IPS-18a (cell line): ENCODE measurements at regions not wholly inside any gene's neighbourhood (a gene's known extent, or its start where the extent isn't known, plus 50 kb on each side); places are given as distances from the start of the nearest gene placed in this dataset.

Experiments used
- H3K27ac ChIP-seq: one replicate; pipeline ENCODE4 v1.5.1; 2013; ENCODE audit warnings: low read length
- H3K27me3 ChIP-seq: one replicate; pipeline ENCODE4 v1.6.1; 2013; ENCODE audit warnings: mild to moderate bottlenecking, low read length; ENCODE audit not compliant: control insufficient read depth, insufficient read depth
- H3K36me3 ChIP-seq: one replicate; pipeline ENCODE4 v1.6.1; 2013; ENCODE audit warnings: low read depth, low read length; ENCODE audit not compliant: control insufficient read depth
- H3K4me1 ChIP-seq: one replicate; pipeline ENCODE4 v1.6.1; 2013; ENCODE audit warnings: low read depth, low read length; ENCODE audit not compliant: control insufficient read depth
- H3K4me3 ChIP-seq: one replicate; pipeline ENCODE4 v1.5.1; 2013; ENCODE audit warnings: low read length
- H3K9ac ChIP-seq: one replicate; pipeline ENCODE4 v1.6.1; 2013; ENCODE audit warnings: mild to moderate bottlenecking, low read length, moderate library complexity
- H3K9me3 ChIP-seq: one replicate; pipeline ENCODE4 v1.6.1; 2013; ENCODE audit warnings: low read depth, low read length; ENCODE audit not compliant: control insufficient read depth

DNA sequence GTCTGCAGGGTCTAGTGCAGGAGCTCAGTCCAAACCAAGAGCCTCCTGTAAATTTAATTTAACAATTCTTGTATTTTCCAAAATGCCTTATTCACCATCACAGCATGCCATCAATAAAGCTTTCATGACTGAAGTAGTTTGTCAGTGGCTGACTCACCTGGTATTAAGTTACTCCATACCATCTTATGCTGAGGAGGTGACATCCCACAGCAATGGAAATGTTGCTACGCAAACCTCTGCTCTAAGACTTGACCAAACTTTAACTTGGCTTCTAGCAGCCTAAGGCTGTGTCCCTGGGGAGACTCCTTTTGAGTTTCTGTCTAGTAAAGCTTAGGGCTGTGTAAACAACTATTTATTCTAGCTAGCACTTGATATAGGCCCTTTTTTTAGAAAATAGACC, 1231.3 kb upstream of the CDH18 start:
- Histone ChIP-seq H3K4me1 (no peaks in the 10 kb centered on the region), H3K4me3 (no peak overlapping the region), H3K9me3 (no peaks in the 10 kb centered on the region), H3K36me3 (no peaks in the 10 kb centered on the region), H3K9ac (no peak overlapping the region), H3K27me3 (no peaks in the 10 kb centered on the region), H3K27ac (no peak overlapping the region)

DNA sequence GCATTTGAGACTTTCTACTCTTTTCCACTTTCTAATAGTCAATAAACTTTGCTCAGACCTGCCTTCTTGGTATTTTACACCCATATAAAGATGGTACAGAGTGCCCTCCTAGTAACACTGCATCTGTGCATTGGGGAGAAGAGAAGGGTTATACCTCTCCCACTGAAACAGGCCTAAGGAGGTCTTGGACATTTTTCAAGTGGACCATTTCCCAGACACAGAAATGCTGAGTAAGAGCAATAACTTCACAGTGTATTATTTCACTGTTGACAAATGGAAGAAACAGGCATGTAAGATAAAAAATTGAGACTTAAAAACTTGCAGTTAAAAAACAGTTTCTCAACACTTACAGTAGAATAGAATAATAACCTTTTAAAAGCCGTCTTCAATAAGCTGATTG, 1224.0 kb upstream of the CDH18 start:
- no peaks in the 10 kb centered on the region for H3K27me3 ChIP-seq
- H3K36me3 ChIP-seq, result no peaks in the 10 kb centered on the region
- no peaks in the 10 kb centered on the region for H3K4me1 ChIP-seq
- H3K9me3 ChIP-seq, result no peaks in the 10 kb centered on the region
- H3K27ac ChIP-seq, result no peak overlapping the region
- no peak overlapping the region for H3K9ac ChIP-seq
- H3K4me3 ChIP-seq, result no peak overlapping the region

DNA sequence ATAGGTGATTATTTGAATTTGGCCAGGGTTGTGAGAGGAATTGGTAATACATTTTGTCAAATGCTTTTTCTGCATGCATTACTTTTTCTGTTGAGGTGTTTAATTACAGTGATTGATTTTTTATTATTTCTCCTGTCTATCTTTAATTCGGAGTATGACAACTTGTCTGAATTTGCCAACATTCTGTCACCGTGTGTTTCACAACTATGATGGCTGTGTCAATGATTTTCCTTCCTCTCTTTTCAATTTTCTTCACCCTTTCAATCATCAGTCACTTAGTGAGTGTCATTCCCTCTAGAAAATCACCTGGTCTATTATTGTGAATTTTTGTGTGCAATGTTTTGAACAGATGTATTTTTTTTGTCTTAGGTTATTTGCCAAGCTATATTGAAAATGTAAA, 1221.4 kb upstream of the CDH18 start:
- Histone ChIP-seq H3K36me3 (no peaks in the 10 kb centered on the region), H3K27me3 (no peaks in the 10 kb centered on the region), H3K4me1 (no peaks in the 10 kb centered on the region), H3K4me3 (no peak overlapping the region), H3K27ac (no peak overlapping the region), H3K9me3 (no peaks in the 10 kb centered on the region), H3K9ac (no peak overlapping the region)

DNA sequence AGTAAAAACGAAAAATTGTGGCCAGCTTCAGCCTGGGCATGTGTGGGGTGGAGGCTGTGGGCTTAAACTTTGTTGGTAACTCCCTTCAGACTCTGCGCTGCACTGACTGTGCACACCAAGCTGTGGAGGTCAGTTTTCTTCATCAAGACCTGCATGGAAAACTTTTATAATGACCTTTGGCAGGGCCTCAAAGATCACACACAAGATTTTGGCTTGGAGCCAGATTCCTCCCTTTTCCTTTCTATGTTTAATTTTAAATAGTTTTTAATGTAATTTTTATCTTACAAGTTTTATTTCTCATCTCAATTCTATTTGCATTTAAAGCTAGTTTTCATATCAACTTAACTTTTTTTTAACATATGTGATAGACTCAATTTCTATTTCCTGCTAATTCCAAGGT, 1211.1 kb upstream of the CDH18 start:
- H3K4me1 ChIP-seq, result no peaks in the 10 kb centered on the region
- no peaks in the 10 kb centered on the region for H3K36me3 ChIP-seq
- no peak overlapping the region for H3K4me3 ChIP-seq
- no peak overlapping the region for H3K9ac ChIP-seq
- H3K9me3 ChIP-seq, result no peaks in the 10 kb centered on the region
- no peak overlapping the region for H3K27ac ChIP-seq
- no peaks in the 10 kb centered on the region for H3K27me3 ChIP-seq

DNA sequence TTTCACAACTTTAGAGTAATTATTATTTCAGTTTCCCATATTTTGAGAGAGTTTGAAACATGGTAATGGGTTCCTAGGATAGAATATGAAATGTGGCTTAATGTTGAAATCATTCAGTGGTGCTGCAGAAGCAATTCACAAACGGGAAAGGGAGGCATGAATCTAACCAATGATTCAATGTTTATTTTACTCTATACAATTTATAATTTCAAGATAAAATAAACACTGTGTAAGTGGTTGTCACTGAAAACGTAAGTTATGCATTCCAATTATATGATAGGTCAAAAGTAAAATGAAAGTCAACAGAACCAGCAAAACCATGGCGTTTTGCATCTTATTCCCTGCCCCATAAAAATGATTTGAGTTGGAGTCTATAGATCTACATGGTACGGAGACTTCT, 1207.1 kb upstream of the CDH18 start:
- Histone ChIP-seq H3K27ac (no peak overlapping the region), H3K27me3 (no peaks in the 10 kb centered on the region), H3K36me3 (no peaks in the 10 kb centered on the region), H3K4me1 (no peaks in the 10 kb centered on the region), H3K9me3 (no peaks in the 10 kb centered on the region), H3K9ac (no peak overlapping the region), H3K4me3 (no peak overlapping the region)

DNA sequence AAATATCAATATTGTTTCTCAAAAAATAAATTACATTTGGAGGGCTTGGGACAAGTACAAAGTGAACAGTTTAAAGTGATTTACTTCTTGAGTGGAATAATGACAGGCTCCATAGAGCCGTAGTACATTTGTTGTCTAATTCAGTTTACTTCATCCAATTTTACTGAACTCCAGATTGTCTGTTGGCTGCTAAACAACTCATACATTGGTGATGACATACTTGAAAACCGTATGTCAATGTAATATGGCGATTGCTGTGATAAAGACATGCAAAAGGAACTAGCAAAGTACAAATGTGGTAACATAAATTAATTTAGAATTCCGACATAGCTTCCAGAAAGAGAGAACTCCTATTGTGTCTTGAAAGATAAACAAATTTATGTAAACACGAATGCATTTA, 1197.5 kb upstream of the CDH18 start:
- Histone ChIP-seq H3K27ac (no peak overlapping the region), H3K9me3 (no peaks in the 10 kb centered on the region), H3K36me3 (no peaks in the 10 kb centered on the region), H3K4me3 (no peak overlapping the region), H3K4me1 (no peaks in the 10 kb centered on the region), H3K9ac (no peak overlapping the region), H3K27me3 (no peaks in the 10 kb centered on the region)

DNA sequence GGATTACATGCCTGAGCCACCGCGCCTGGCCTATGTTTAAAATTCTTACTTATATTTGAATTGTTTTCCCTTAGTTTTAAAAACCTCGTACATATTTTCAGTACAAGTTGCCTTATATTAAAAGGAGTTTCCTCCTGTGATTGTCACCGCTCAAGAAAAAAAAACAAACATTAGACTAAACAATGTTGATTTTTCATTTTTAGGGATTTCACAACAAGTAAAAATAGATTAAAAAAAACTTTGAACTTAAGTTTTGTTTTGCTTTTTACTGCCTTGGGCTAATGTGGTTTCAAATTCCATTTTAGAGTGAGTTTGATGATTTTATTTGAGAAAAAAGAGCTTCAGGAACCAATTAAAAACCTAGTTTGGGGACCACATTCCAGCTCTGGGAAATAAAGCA, 1196.6 kb upstream of the CDH18 start:
- H3K9me3 ChIP-seq, result no peaks in the 10 kb centered on the region
- no peaks in the 10 kb centered on the region for H3K4me1 ChIP-seq
- no peaks in the 10 kb centered on the region for H3K27me3 ChIP-seq
- no peak overlapping the region for H3K4me3 ChIP-seq
- no peaks in the 10 kb centered on the region for H3K36me3 ChIP-seq
- H3K9ac ChIP-seq, result no peak overlapping the region
- H3K27ac ChIP-seq, result no peak overlapping the region

DNA sequence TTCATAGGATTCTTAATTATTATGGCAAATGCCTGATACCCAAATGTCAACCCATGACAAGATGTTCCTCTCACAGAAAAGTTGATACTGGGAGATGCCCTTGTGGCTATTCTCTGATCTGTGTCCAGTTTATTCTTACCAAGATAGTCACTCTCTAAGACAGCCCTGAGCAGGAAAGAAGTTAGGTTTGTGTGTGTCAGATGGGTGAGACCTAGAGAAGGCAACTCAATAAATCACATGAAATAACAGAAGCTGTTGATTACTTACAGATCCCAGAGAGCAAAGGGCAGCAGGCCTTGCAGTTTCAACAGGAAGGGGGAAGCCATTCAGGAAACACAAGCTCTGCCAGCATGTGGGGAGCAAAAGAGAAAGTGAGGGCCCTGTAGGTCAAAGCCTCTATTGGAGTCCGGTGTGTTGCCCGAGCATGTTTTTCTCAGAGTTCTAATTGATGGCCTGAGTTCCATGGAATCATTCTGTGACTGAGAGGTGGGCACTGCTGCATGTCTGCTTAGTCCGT, 1193.7 kb upstream of the CDH18 start:
- H3K9me3 ChIP-seq, result no peaks in the 10 kb centered on the region
- no peaks in the 10 kb centered on the region for H3K36me3 ChIP-seq
- no peaks in the 10 kb centered on the region for H3K4me1 ChIP-seq
- H3K4me3 ChIP-seq, result no peak overlapping the region
- no peak overlapping the region for H3K9ac ChIP-seq
- H3K27me3 ChIP-seq, result no peaks in the 10 kb centered on the region
- H3K27ac ChIP-seq, result no peak overlapping the region

DNA sequence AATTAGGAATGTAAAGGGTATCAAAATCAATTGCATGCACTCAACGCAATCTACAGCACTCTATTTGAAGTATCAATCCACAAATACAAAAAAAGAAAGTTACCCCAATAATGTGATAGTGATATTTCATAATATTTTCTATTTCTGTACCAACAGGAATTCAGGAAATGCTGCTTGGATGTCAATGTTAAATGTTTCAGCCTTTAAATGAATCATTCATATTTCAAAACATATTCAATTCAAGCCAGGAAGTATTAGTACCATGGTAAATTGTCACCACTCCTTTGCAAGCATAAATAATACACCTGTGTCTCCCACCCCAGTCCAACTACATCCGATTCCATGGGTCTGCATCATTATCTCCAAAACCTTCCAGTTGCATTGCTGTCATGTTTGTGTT, 1185.5 kb upstream of the CDH18 start:
- peaks cover 5% of the 10 kb centered on the region for H3K4me1 ChIP-seq
- H3K9me3 ChIP-seq, result no peaks in the 10 kb centered on the region
- no peak overlapping the region for H3K4me3 ChIP-seq
- no peak overlapping the region for H3K9ac ChIP-seq
- no peaks in the 10 kb centered on the region for H3K36me3 ChIP-seq
- no peak overlapping the region for H3K27ac ChIP-seq
- no peaks in the 10 kb centered on the region for H3K27me3 ChIP-seq

DNA sequence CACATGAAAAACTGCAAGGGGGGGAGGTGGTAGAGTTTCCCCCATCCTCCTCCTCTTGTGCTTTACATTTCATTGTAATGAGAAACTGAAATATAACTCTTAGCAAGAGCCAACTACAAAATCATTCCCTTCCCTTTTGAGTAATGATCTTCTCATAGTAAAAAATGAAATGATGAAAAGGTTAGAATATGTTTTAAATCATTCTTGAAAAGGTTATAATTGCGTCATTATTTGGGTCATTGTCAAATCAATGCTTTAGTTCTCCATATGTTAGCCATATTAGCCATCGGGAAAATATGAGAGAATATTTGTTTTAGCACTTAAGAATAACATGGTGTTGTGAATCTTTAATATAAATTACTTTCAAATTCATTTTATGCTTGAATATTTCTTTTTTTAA, 1185.0 kb upstream of the CDH18 start:
- H3K4me1 ChIP-seq, result peaks cover 5% of the 10 kb centered on the region
- H3K36me3 ChIP-seq, result no peaks in the 10 kb centered on the region
- no peak overlapping the region for H3K4me3 ChIP-seq
- no peaks in the 10 kb centered on the region for H3K27me3 ChIP-seq
- no peaks in the 10 kb centered on the region for H3K9me3 ChIP-seq
- no peak overlapping the region for H3K27ac ChIP-seq
- H3K9ac ChIP-seq, result no peak overlapping the region

DNA sequence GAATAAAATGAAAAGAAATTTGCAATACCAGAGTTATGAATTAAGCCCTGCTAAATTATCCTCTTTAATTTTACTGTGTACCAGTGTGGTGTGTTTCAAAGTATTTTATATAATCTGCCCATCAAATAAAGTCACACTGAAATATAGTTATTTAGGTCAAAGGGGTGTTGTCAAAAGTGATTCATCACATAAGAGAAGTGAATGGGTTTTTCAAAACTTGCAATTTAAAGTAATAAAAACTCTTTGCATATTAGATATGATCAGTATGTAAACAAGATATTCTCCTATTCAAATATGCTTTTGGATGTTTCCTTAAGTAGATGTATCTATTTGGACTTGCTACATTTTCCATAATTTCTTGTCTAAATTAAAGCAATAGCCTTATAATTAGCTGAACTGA, 1183.0 kb upstream of the CDH18 start:
- Histone ChIP-seq H3K4me1 (peaks cover 5% of the 10 kb centered on the region), H3K9ac (no peak overlapping the region), H3K9me3 (no peaks in the 10 kb centered on the region), H3K27me3 (no peaks in the 10 kb centered on the region), H3K27ac (no peak overlapping the region), H3K4me3 (no peak overlapping the region), H3K36me3 (no peaks in the 10 kb centered on the region)

DNA sequence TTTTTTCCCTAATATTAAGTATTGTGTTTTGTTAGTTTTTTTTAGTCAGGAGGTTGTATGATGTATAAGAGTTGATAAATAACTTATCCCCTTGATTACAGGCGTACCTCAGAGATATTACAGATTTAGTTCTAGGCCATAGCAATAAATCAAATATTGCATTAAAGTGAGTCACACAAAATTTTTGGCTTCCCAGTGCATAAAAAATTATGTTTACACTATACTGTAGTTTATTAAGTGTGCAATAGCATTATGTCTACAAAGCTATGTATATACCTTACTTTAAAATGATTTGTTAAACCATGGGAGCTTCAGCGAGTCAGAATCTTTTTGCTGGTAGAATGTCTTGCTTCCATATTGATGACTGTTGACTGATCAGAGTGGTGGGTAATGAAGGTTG, 1180.6 kb upstream of the CDH18 start:
- no peak overlapping the region for H3K9ac ChIP-seq
- no peaks in the 10 kb centered on the region for H3K9me3 ChIP-seq
- H3K27ac ChIP-seq, result no peak overlapping the region
- peaks cover 5% of the 10 kb centered on the region for H3K4me1 ChIP-seq
- no peak overlapping the region for H3K4me3 ChIP-seq
- no peaks in the 10 kb centered on the region for H3K27me3 ChIP-seq
- H3K36me3 ChIP-seq, result no peaks in the 10 kb centered on the region
